Sigmoid colon (tissue), 4 donors: ENCODE measurements at regions not wholly inside any gene's neighbourhood (a gene's known extent, or its start where the extent isn't known, plus 50 kb on each side); places are given as distances from the start of the nearest gene placed in this dataset.

Experiments used
- EP300 ChIP-seq, 4 donors: sonication (generic); formaldehyde crosslinking; IDR thresholded peaks; one replicate each; pipeline ENCODE4 v1.6.1; 2017; ENCODE audit warnings: antibody characterized with exemption in 4 of 4
- POLR2A ChIP-seq, 2 donors: fragments of 450-650 bp; IDR thresholded peaks; one replicate each; pipeline ENCODE4 v1.6.1; 2016; ENCODE audit warnings: antibody characterized with exemption in 2 of 2, mild to moderate bottlenecking in 2 of 2, moderate library complexity in 2 of 2
- TF ChIP-seq, protein P1 (sequence below), 4 experiments: fragments of 450-650 bp in 3 of 4; fragments of 200-600 bp in 1 of 4; IDR thresholded peaks; one replicate each; pipeline ENCODE4 v1.5.1; 2016 to 2019; ENCODE audit warnings: antibody characterized with exemption in 4 of 4, mild to moderate bottlenecking in 3 of 4, moderate library complexity in 2 of 4

DNA sequence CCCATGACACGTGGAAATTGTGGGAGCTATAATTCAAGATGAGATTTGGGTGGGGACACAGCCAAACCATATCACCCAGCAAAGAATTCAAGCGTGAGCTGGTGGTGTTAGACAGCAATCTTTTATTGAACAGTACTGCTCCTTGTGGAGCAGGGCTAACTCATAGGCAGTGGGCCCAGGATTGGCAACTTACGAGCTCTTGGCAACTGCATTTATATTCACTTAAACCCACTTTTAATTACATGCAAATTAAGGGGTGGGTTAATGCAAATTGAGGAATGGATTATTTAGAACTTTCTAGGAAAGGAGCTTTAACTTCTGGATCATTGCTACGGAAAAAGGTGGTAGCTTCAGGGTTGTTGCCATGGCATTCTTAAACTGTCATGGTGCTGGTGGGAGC is 135.6 kb upstream of the KAZN start:
- TF ChIP-seq EP300 (IDR thresholded peaks at IDR 0.05): no peak
- TF ChIP-seq POLR2A (IDR thresholded peaks at IDR 0.05): no peak
- TF ChIP-seq, protein P1, sequence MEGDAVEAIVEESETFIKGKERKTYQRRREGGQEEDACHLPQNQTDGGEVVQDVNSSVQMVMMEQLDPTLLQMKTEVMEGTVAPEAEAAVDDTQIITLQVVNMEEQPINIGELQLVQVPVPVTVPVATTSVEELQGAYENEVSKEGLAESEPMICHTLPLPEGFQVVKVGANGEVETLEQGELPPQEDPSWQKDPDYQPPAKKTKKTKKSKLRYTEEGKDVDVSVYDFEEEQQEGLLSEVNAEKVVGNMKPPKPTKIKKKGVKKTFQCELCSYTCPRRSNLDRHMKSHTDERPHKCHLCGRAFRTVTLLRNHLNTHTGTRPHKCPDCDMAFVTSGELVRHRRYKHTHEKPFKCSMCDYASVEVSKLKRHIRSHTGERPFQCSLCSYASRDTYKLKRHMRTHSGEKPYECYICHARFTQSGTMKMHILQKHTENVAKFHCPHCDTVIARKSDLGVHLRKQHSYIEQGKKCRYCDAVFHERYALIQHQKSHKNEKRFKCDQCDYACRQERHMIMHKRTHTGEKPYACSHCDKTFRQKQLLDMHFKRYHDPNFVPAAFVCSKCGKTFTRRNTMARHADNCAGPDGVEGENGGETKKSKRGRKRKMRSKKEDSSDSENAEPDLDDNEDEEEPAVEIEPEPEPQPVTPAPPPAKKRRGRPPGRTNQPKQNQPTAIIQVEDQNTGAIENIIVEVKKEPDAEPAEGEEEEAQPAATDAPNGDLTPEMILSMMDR (IDR thresholded peaks at IDR 0.05): no peak
